ENCODE measurements at regions not wholly inside any gene's neighbourhood (a gene's known extent, or its start where the extent isn't known, plus 50 kb on each side); places are given as distances from the start of the nearest gene placed in this dataset.
"Not testable (repeated sequence)": the region's sequence is repeated elsewhere in the genome, so short reads cannot be mapped to it uniquely, and the experiment has no call there.

DNA sequence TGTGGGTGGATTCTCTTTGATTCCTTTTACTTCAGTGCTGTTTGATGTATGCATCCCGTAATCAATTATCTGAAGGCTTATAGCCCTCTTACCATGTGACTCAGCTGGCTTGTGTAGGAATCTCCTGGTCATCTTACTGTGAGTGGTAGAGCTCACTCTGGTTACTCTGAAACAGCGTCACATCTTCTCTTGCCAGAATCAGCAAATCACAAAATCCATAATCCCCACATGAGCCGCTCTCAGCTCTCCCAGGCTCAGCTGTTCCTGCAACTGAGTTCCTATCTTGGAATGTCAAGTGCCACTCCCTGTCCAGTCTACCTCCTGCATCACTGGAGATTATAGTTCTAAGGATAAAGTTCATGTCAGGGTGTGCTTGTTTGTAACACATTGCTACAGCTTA is 278.0 kb downstream of the FBXO8 start:
- peak; percentile 6 to 43 for DNase-seq

DNA sequence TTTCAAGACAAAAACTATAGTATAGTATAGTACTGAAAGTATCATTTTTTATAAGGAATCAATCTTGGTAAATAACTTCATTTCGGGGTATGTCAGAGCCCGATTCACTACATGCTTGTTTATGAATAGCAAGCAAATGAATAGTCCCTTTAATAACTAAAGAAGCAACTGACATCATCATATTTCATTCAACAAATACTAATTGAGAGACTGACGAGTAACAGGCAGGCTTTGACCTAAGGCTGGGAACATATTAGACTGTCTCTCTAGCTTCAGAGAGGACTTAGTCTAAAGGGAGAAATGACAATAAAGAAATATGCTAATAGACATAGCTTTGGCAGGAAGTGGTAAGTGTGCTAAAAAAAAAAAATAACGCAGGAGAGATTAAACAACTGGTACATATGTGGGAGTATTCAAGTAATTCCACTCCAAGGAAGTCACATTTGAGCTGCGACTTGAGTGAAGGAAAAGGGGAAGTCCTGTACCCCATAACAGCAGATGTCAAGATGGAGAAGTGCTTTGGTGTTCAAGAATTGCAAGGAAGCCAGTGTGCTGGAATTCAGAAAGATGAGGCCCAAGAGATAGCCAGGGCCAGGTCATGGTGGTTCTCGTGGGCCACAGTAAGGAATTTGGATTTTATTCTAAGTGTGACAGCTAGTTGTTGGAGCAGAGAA is 284.9 kb downstream of the FBXO8 start:
- DNase-seq = no peak

DNA sequence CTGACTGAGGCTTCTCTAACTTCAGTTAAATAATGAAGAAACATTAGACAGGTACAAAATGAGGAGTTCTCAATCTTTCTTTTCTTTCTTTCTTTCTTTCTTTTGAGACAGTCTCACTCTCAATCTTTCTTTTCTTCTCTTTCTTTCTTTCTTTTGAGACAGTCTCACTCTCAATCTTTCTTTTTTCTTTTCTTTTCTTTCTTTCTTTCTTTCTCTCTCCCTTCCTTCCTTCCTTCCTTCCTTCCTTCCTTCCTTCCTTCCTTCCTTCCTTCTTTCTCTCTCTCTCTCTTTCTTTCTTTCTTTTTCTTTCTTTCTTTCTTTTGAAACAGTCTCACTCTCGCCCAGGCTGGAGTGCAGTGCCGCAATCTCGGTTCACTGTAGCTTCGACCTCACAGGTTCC is 287.7 kb downstream of the FBXO8 start:
- DNase-seq = not testable (repeated sequence)

DNA sequence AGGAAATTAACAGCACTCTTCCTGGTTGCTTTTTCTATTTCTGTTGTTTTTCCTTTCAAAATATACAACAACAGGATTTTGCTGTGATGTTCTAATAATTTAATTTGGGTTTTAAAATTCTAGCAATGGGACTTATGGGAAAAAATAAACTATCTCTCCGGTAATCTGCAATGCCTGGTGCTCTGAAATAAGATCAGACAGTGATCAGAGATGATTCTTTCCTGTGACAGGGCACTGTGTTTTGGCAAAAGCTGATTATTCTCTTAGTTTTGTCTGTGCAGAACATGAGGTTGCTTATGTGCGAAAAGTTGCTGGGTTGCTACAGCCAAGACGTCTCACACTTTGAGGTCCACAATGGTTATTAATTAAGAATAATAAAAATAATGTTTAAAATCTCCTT is 291.7 kb downstream of the FBXO8 start:
- DNase-seq = no peak

DNA sequence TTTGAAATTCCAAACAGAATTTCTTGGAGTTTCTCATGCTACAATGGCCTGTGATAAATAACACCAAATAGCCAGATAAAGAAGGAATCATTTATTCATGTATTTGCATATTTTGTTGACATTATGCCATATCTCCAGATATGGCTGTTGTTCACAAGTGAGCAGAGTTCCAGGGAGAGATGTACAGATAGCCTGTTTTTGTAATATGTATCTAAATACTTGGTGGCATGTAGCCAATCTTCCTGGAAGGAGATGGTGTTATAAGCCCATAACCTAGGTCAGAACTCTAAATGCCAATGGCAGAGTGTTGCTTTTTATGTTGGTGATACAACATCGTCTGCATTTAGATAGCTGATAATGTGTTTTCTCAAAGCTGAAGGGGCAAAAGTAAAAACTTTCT is 292.2 kb downstream of the FBXO8 start:
- DNase-seq = no peak

GRCh38 chr4:173990869-173991210 is 292.6 kb downstream of the FBXO8 start:
- no peak for DNase-seq

GRCh38 chr4:173990126-173990868 is 293.2 kb downstream of the FBXO8 start:
- peak in 1 of 2 experiments; percentile 6 for DNase-seq

DNA sequence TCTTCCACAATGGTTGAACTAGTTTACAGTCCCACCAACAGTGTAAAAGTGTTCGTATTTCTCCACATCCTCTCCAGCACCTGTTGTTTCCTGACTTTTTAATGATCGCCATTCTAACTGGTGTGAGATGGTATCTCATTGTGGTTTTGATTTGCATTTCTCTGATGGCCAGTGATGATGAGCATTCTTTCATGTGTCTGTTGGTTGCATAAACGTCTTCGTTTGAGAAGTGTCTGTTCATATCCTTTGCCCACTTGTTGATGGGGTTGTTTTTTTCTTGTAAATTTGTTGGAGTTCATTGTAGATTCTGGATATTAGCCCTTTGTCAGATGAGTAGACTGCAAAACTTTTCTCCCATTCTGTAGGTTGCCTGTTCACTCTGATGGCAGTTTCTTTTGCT is 319.9 kb downstream of the FBXO8 start:
- DNase-seq = not testable (repeated sequence)

DNA sequence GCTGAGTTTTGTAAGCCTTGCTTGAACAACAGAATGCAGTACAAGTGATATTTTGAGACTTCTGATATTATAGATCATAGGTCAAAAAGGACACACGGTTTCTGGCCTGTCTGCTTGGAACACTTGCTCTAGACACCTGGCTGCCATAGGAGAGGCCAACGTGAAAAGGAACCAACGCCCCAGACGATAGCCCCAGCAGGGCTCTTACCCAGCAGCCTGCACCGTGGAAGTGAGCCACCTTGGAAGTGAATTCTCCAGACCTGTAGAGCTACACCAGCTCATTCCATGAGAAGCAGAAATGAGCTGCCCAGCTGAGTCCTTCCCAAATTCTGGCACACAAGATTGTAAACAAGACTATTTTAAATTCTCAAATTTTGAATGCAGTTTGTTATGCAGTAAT is 323.1 kb downstream of the FBXO8 start:
- no peak for DNase-seq

GRCh38 chr4:173958445-173958844 is 325.0 kb downstream of the FBXO8 start:
- DNase-seq = no peak

- no peak for DNase-seq
Observed at GRCh38 chr4:173943547-173943946, 339.9 kb downstream of the FBXO8 start.

DNA sequence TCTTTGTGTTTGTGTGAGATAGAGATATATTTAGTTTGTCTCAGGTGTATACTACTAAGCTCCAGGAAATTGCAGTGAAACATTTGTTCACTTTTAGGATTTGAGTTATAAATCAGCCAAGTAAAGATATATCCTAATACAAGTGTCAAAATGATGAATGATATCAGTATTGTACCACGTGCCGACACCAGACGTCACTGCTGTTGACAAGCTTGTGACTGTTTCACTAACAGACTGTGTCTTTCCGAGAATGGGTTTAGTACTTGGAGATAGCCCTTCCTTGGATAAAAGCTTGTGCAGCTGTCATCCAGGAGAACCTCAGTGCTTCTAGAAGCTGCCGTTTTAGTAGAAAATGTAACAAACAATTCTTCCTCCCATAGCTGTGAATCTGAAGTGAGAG is 343.3 kb downstream of the FBXO8 start:
- DNase-seq = no peak

GRCh38 chr4:173937631-173938270 is 345.7 kb downstream of the FBXO8 start:
- DNase-seq = no peak

GRCh38 chr4:173936861-173937260 is 346.6 kb downstream of the FBXO8 start:
- DNase-seq = peak in 1 of 2 experiments; percentile 40

DNA sequence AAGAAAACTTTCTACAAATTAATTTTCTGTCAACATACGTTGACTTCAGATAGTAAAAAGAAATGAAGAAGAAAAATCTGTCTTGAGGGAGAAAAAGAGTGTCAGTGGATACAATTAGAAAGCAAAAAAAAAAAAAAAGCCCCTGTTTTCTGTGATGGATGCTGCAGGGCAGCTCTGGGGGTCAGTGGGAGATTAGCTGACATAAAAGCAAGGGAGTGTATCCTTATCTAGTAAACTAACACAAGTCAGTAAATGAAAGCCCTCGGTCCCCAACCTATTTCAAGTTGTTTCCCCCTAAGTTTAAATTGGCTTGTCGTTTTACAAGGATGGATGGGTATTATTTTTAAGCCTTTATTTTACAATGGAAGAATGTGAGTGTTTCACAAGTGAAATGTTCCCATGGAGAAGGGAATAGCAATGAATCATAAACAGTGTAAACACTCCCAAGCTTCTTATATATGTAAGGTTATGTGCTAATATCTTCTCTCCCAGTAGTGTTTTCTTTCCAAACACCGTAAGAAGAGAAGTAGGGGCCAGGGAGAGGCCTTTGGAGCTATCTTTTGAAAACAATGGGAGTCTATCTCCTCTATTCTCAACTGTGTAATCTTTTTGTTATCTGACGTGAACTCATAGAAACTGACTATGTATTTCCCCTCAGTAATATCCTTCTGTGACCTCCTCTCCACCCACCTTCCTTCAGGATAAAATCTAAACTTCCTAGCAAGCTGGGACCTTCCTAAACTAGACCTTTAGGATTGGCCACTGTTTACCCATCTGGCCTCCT is 347.7 kb downstream of the FBXO8 start:
- no peak for DNase-seq

DNA sequence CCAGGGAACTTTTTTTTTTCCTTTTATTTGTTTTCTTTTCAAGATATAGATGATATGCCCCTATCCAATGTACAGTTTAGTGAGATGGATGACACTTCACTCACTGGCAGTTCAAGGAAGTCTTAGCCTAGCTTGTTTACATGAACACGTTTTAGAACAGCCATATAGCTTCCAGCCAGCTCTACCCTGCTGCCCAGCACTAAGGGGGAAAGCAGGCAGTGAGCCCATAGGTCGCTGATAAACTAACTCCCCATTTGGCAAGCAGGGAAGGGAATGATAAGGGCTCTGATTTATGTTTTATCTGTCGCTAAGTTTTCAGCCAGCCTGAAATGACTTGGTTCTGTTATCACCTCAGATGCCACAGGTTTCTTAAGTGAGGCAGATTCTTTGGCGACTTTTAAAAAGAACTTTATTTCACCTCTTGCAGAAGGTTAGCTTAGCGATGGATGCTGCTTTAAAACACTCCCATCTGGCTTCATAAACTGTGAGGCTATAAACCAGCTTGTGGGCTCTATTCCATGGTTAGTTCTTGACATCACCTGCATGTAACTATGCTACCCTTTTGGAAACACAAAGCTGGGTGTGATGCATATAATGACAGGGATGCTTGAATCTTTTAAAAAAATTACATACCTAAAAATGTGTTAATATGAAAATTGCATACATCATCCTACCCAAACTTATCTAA is 348.4 kb downstream of the FBXO8 start:
- DNase-seq = no peak

GRCh38 chr4:173934201-173934600 is 349.3 kb downstream of the FBXO8 start:
- DNase-seq = no peak

DNA sequence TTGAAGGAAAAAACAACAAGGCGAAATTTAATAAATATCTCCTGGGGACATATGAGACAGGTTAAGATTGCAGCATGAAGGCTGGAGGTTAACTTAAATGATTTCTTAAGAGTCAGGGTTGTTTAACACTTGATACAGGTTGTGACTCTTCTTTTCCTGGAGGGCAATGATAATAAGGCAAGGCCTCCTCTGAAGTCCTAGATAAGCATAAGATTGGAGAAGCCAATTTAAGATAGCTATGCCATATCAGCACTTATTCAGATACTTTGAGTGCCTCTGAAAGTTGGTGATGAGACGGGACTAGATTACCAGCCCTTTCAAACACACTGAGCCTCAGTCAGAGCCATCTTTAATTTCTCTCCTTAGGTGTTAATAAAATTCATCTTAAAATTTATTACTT is 350.8 kb downstream of the FBXO8 start:
- no peak for DNase-seq

DNA sequence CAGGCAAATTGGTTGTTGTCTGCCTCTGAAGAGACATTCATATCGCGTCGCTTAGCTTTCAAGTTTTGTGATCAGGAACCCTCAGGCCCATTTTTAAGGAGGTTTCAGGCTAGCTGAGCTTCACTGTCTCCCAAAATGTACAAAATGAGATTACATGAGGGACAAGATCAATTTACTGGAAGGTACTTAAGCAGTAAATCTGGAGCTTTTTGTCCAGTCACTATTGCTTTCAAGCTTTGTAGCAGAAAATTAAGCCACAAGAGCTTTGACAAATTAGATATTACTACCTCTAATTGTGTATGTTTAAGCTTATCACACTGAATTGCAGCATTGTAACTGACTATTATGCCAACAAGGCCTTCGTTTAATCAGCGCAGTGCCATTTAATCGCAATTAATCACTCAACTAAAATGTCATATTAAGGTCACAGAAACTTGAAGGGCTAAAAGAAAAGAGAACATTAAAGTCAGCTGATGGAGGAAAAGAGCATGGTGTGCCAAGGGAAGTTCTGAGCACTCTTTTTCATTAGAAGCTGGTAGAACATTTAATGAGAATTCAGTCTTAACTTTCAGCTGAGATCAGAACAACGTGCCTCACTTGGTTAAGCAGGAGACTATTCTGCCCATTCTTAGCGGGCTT is 353.0 kb downstream of the FBXO8 start:
- no peak for DNase-seq

DNA sequence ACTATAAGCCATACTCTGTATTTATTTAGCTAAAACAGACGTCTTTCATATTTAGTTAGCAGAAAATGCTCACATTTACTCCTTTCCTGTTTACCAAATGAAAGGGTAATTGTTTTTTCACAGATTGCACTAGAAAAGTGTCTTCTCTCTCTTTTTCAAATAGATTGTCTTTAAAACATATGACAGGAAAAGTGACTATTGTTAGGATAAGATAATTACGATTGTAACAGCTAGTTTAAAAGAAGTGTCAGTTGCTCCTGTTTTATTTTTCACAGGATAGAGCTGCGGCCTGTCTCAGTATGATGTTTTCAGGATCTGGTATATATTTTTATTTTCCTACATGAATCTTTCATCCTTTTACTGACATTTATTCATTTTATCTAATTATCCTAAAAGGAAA is 353.5 kb downstream of the FBXO8 start:
- DNase-seq = no peak

DNA sequence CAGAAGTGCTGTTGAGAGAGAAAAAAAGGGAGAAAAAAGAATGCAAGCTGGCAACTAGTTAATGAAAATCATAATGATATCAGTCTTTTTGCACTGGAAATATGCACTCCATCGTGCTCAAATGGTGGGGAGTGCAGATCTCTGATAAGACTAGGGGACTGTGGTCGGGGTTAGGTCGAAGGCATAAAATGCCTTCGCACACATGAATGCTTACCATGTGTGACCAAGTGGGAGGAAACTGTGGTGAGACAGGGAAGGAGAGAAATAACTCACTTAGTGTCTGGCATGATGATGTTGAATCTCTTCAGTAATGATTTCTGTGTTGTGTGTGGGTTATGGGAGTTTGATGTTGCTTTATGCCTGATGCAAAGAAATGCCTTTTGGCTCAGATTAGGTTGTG is 358.9 kb downstream of the FBXO8 start:
- no peak for DNase-seq

DNA sequence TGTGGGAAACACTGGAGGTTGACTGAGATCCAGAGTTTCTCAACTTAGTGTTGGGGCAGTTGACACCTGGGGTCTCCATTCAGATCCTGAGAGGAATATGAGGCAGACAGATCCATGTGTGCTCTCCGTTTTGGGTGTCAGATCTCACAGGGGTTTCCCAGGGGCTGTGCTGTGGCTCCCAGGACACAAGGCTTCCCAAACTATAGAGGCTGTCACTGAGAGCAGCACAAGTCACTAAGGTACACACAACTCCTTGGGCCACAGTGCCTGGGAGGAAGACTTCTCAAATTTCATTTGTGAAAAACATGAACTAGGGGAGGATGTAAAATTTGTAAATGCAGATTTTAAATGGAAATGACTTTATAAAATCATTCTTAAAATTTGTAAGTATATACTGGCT is 363.6 kb downstream of the FBXO8 start:
- no peak for DNase-seq
